ENCODE measurements at regions not wholly inside any gene's neighbourhood (a gene's known extent, or its start where the extent isn't known, plus 50 kb on each side); places are given as distances from the start of the nearest gene placed in this dataset.
A peak's percentile ranks its signal among the peaks of the same experiment; 100 is the strongest.
"Not testable (repeated sequence)": the region's sequence is repeated elsewhere in the genome, so short reads cannot be mapped to it uniquely, and the experiment has no call there.

GRCh38 chr16:29158785-29159184 lies 173.9 kb downstream of the LAT start:
- BruUV-seq (replicated peaks) = no TSS peak
- CTCF ChIA-PET = no interaction called here
- POLR2A ChIA-PET (ENCODE audit: unreplicated experiment) = no interaction called here

DNA sequence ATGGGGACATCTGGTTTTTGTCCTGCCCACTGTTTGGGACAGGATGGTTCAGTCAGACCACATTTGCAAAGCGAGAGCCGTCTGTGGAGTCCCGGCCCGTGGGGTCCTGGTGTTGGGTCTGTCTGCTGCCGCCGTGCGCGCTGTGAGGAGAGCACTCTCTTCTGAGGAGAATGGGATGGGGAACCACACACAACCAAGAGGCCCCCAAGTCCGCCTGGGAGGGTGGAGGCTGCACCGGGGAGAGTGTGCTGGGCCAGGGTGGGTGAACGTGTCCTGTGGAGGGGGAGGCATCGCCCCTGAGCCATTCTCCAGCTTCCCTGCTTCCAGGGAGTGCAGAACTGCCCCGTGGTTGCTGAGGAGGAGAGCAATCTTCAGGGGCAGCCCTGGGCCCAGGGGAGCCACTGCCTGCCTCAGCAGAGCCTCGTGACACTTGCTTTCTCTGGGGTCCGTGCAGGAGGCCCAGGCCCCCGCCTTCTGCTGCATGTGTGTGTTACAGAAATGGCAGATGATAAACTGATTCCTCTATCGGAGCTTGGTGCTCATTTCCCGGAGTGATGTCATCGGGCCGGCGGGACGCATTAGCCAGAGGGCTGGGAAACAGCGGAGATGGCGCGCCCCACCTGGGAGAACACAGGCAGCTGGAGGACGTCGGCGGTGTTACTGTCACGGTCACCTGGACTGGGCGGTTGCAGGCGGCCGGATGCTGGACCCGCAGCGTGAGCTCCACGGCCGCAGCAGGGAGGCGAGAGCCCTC lies 173.4 kb downstream of the LAT start:
- H3K4me3 ChIP-seq (ENCODE audit: insufficient read depth, low read depth, low read length) = not testable (repeated sequence)
- H3K9ac ChIP-seq (ENCODE audit: low read depth, low read length) = peak overlapping the region; percentile 5; the same call in 1 of the 2 replicates

More at GRCh38 chr16:29158785-29159184, 173.9 kb downstream of the LAT start:
- H2AK5ac ChIP-seq (ENCODE audit: low read depth, low read length) = peak overlapping the region; percentile 80
- H3K23ac ChIP-seq (ENCODE audit: low read depth, low read length) = no peak overlapping the region
- no peak overlapping the region; the same call in 1 of the 2 replicates for H3K18ac ChIP-seq (ENCODE audit: low read depth, low read length)
- intact Hi-C loops (cut with micrococcal nuclease) (loop anchor here (5.0 kb wide), 1 partner anchor 39 kb away; no protein-coding TSS in a partner anchor), dilution Hi-C loops (cut with HindIII; ENCODE audit: low sequenced_read_pairs, unreplicated experiment) (no loop called here), in situ Hi-C loops (cut with MboI; ENCODE audit: low sequenced_read_pairs) (no loop called here)
- peak overlapping the region; percentile 65; the same call in 1 of the 2 replicates for H3K4ac ChIP-seq (ENCODE audit: low read depth, low read length)
- no peak overlapping the region for H2BK5ac ChIP-seq (ENCODE audit: low read depth, low read length, poor library complexity, severe bottlenecking)
- H3K27me3 ChIP-seq (ENCODE audit: control insufficient read depth, insufficient read depth, low read length) = no peaks in the 10 kb centered on the region
- no peaks in the 10 kb centered on the region for H3K9me3 ChIP-seq (ENCODE audit: control insufficient read depth, insufficient read depth, low read length)
- no peak for TF ChIP-seq USF2 (IDR thresholded peaks at IDR 0.05; ENCODE audit: low read depth, low read length)
- no peak for TF ChIP-seq BHLHE40 (IDR thresholded peaks at IDR 0.05; ENCODE audit: low read depth, low read length)
- no peak for TF ChIP-seq POLR2A (IDR thresholded peaks at IDR 0.05; ENCODE audit: low read depth, low read length)
- no peak for TF ChIP-seq CEBPB (IDR thresholded peaks at IDR 0.05; ENCODE audit: low read depth, low read length)
- no peak for TF ChIP-seq FOS (IDR thresholded peaks at IDR 0.05; ENCODE audit: low read depth, low read length)
- TF ChIP-seq RCOR1 (IDR thresholded peaks at IDR 0.05; ENCODE audit: insufficient replicate concordance, low read length) = no peak
- no peak for TF ChIP-seq CHD1 (IDR thresholded peaks at IDR 0.05; ENCODE audit: low read depth, low read length)
- no peak for TF ChIP-seq NFE2L2 (IDR thresholded peaks at IDR 0.05; ENCODE audit: low read depth, low read length)
- TF ChIP-seq RAD21 (IDR thresholded peaks at IDR 0.05; ENCODE audit: low read length) = no peak
- H3K9me1 ChIP-seq (ENCODE audit: insufficient read depth, low read length) = peaks cover 4% of the 10 kb centered on the region
- H3K36me3 ChIP-seq (ENCODE audit: control insufficient read depth, insufficient read depth, low read length) = peaks cover 5% of the 10 kb centered on the region; the same call in 1 of the 2 replicates
- no peak overlapping the region for H2BK20ac ChIP-seq (ENCODE audit: low read depth, low read length)
- H2AFZ ChIP-seq (replicated peaks; ENCODE audit: low read length, poor library complexity) = no peak overlapping the region
- peak overlapping the region; percentile 56; the same call in 1 of the 2 replicates for H2BK120ac ChIP-seq (ENCODE audit: low read depth, low read length)
- H3K56ac ChIP-seq (ENCODE audit: extremely low read depth, insufficient read depth, low read length) = no peak overlapping the region
- peak overlapping the region; percentile 23; the same call in 1 of the 2 replicates for H4K5ac ChIP-seq (ENCODE audit: low read depth, low read length)
- H3K9ac ChIP-seq (ENCODE audit: low read depth, low read length) = no peak overlapping the region
- H2BK15ac ChIP-seq (ENCODE audit: low read depth, low read length) = no peak overlapping the region
- H3K4me2 ChIP-seq (ENCODE audit: low read depth, low read length) = no peak overlapping the region
- ATAC-seq (ENCODE audit: low read depth) = no peak
- no peak for DNase-seq
- no peak overlapping the region for H3K4me3 ChIP-seq (ENCODE audit: insufficient read depth, low read depth, low read length)
- peaks cover 26% of the 10 kb centered on the region for H3K4me1 ChIP-seq (ENCODE audit: control insufficient read depth, insufficient read depth, low read length)
- no peak overlapping the region; the same call in 1 of the 2 replicates for H4K91ac ChIP-seq (ENCODE audit: insufficient read depth, low read depth, low read length)
- no peak overlapping the region; a peak in 1 of 4 replicates for H4K8ac ChIP-seq (ENCODE audit: low read depth in 2 of 2, low read length in 2 of 2)
- no peak overlapping the region for H3K27ac ChIP-seq (ENCODE audit: insufficient read depth, low read length)
- H2AK9ac ChIP-seq (replicated peaks; ENCODE audit: low read depth, low read length, poor library complexity) = no peak overlapping the region
- no peaks in the 10 kb centered on the region; a peak in 1 of 4 replicates for H3K79me1 ChIP-seq (ENCODE audit: low read depth in 1 of 2, low read length in 2 of 2)
- no peaks in the 10 kb centered on the region; the same call in 1 of the 2 replicates for H4K20me1 ChIP-seq (ENCODE audit: insufficient read depth, low read length)
- 96% methylated on average over 24 of the region's 29 CpGs; no CpG with 5 or more reads in 1 of the 2 experiments for WGBS, 2 experiments (ENCODE audit: extremely low coverage in 2 of 2, insufficient read length in 1 of 2)
- no peak overlapping the region for H3K14ac ChIP-seq (replicated peaks; ENCODE audit: low read depth, low read length)

More for the DNA sequence above, 173.4 kb downstream of the LAT start:
- Histone ChIP-seq H3K4ac (ENCODE audit: low read depth, low read length) (peak overlapping the region; percentile 77), H2BK20ac (ENCODE audit: low read depth, low read length) (peak overlapping the region; percentile 74), H4K8ac (ENCODE audit: low read depth in 2 of 2, low read length in 2 of 2) (peak overlapping the region; percentile 67 to 85; a peak in 2 of 4 replicates), H2BK15ac (ENCODE audit: low read depth, low read length) (peak overlapping the region; percentile 87; the same call in 2 of the 3 replicates), H3K14ac (replicated peaks; ENCODE audit: low read depth, low read length) (peak overlapping the region; percentile 47; the same call in 1 of the 2 replicates), H3K27ac (ENCODE audit: insufficient read depth, low read length) (peak overlapping the region; percentile 97), H2BK120ac (ENCODE audit: low read depth, low read length) (peak overlapping the region; percentile 92), H4K91ac (ENCODE audit: insufficient read depth, low read depth, low read length) (peak overlapping the region; percentile 91; the same call in 1 of the 2 replicates), H3K4me1 (ENCODE audit: control insufficient read depth, insufficient read depth, low read length) (peaks cover 26% of the 10 kb centered on the region), H2AK5ac (ENCODE audit: low read depth, low read length) (peak overlapping the region; percentile 86), H4K5ac (ENCODE audit: low read depth, low read length) (peak overlapping the region; percentile 88), H2BK5ac (ENCODE audit: low read depth, low read length, poor library complexity, severe bottlenecking) (peak overlapping the region; percentile 82), H3K18ac (ENCODE audit: low read depth, low read length) (peak overlapping the region; percentile 90; the same call in 1 of the 2 replicates)
- H3K36me3 ChIP-seq (ENCODE audit: control insufficient read depth, insufficient read depth, low read length); H2AK9ac ChIP-seq (replicated peaks; ENCODE audit: low read depth, low read length, poor library complexity); H3K79me1 ChIP-seq (ENCODE audit: low read depth in 1 of 2, low read length in 2 of 2); POLR2A ChIA-PET (ENCODE audit: unreplicated experiment); H3K9me3 ChIP-seq (ENCODE audit: control insufficient read depth, insufficient read depth, low read length); H3K56ac ChIP-seq (ENCODE audit: extremely low read depth, insufficient read depth, low read length); dilution Hi-C loops (cut with HindIII; ENCODE audit: low sequenced_read_pairs, unreplicated experiment); in situ Hi-C loops (cut with MboI; ENCODE audit: low sequenced_read_pairs); H4K20me1 ChIP-seq (ENCODE audit: insufficient read depth, low read length); BruUV-seq (replicated peaks); H3K9me1 ChIP-seq (ENCODE audit: insufficient read depth, low read length); H2AFZ ChIP-seq (replicated peaks; ENCODE audit: low read length, poor library complexity); DNase-seq; CTCF ChIA-PET; ATAC-seq (ENCODE audit: low read depth); H3K27me3 ChIP-seq (ENCODE audit: control insufficient read depth, insufficient read depth, low read length); H3K23ac ChIP-seq (ENCODE audit: low read depth, low read length); H3K4me2 ChIP-seq (ENCODE audit: low read depth, low read length): not testable (repeated sequence)
- 89% methylated on average over 16 of the region's 37 CpGs; no CpG with 5 or more reads in 1 of the 2 experiments for WGBS, 2 experiments (ENCODE audit: extremely low coverage in 2 of 2, insufficient read length in 1 of 2)
- intact Hi-C loops (cut with micrococcal nuclease) = loop anchor here (5.0 kb wide), 1 partner anchor 39 kb away; no protein-coding TSS in a partner anchor

Measured in IMR-90 (cell line).